MV-4-11 (cell line): ENCODE measurements at regions not wholly inside any gene's neighbourhood (a gene's known extent, or its start where the extent isn't known, plus 50 kb on each side); places are given as distances from the start of the nearest gene placed in this dataset.
"Not testable (repeated sequence)": the region's sequence is repeated elsewhere in the genome, so short reads cannot be mapped to it uniquely, and the experiment has no call there.

Source experiments
- DNase-seq: peaks from one replicate; lab custom pipeline; 2025; lab: John Stamatoyannopoulos, UW

DNA sequence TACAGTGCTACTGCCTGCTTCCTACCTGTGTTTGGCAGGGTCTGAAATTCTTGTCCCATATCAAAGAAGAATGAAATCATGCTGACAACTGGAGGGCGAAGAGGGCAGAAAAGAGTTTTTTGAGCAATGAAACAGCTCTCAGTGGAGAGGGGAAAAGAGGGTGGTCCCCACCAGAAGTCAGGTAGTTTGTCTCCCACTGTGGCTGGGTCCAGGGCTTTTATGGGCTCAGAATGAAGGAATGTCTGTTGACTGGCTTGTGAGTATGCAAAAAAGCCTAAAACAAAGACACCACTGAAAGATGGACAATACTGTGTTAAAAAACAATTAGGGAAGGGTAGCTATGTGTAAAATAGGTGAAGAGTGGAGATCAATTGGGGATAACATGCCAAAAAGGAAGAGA, 115.0 kb downstream of the ADAM29 start:
- no peak for DNase-seq

- DNase-seq = no peak
Measured at GRCh38 chr4:175034007-175034406, 115.8 kb downstream of the ADAM29 start.

DNA sequence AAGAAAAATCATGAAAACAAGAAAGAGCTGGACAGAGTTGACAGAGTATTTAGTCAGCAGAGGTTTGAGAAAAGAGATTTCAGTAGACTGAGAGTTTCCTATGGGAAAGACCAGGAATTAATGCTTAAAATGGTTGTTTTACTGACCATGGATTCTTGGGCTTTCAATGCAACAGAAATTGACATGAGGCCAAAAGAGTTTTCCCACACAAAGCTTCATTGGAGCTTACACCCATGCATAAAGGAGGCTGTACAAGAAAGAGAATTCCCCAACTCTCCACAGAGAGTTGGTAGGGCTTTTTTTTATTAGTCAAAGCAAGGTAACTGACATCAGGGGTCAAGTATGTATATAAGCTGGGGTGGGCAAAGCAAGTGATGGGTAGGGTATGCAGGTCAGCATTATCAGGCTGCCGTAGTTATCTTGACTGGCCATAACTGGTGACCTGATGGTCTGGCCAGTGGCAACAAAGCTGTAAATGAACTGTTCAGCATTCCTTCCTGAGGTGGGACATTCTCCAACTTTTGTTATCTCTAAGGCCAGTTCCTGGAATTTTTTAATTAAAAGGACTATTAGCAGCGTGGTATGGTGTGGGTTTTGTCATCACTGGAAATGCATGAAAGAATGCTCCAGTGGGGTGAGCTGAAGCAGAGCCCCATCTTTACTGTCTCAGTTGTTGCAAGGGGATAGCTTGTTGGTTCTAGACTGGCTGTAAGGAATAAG, 117.0 kb downstream of the ADAM29 start:
- DNase-seq = no peak

GRCh38 chr4:175035905-175036304, 117.7 kb downstream of the ADAM29 start:
- no peak for DNase-seq

- DNase-seq = no peak
Measured at GRCh38 chr4:175048111-175048784, 130.1 kb downstream of the ADAM29 start.

DNA sequence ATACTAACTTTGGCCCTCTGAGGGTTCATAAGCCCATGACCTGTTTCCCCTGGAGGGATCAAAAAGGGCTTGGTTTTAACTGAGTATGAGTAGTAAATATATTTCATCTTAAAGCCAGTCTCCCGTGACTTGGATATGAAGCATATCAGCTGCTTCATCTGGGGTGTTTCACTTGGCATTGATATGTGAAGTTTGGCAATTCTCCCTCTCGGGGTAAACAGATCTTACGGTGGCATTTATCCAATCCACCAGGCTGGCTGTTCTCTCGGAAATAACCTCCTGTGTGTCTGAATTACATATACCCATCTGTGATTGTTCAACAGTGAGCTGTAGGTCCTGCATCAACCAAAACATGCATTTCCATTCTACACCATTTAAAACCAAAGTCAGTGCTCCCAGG, 130.7 kb downstream of the ADAM29 start:
- no peak for DNase-seq

DNA sequence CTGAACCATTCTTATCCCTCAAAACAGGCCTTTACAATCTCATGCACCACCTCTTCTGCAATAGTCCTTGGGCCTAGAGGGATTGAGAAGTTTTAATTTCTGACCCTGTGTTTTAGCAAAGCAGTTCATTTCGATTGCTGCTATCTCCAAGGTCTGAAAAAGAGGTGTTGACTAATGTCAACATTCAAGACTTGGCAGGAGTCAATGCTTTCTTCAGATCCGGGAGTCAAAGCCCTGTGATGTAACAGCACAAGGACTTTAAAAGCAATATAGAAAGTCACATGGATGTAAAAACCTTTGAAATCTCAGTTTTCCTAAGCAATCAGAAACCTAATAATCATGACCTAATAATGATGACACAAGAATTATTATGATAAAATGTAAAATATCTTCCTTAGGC, 133.8 kb downstream of the ADAM29 start:
- DNase-seq = no peak

DNA sequence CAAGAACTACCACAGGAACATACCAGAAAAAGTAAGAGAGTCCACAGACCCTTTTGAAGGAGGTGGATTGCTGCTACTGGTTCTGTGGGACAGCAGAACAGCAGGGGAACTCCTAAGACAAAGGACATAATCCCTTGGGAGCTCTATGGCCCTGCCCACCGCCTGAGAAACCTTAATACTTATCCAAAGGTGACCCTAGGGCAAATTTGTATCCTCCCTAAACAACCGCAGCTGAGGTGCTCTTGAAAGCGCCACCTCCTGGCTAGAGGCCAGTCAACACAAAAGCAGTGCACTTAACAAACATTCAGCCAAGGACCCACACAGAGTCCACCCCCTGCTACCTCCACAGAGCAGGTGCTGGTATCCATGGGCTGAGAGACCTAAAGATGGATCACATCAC, 136.8 kb downstream of the ADAM29 start:
- DNase-seq = no peak

DNA sequence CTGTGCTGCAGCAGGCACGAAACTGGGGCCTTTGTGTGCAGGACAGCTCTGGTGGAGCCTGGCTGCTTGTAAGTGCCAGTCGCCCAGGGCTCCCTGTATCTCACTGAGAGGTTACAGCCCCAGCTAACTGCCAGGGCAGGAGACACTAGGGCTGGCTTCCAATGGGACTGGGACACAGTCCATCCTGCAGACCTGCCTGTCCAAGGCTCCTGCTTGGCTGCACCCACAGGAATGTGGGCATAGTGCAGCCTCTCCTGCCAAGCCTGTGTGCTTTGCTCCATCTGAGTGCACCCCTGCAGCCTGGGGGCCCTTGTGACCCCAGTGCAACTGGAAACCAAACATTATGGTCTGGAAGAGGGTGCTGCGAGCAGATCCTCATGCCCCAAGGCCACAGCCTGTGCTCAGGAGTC, 144.0 kb downstream of the ADAM29 start:
- no peak for DNase-seq

DNA sequence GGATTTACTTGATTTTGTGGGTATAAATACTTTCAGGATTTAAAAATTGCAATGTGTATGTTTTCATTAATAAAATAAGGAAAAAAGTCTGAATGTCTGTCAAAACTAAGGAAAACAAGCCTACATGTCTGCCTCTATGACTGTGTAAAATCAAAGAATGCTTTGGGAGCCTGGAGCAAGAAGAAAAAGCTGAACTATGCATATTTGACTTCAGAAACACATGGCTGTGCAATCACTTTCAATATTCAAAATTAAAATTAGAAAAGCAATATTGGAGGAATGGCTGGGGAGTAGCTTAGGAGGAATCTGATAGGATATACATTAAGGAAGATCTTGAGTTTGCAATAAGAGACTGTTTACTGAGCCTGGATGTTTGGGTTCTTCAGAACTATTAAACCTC, 147.1 kb downstream of the ADAM29 start:
- no peak for DNase-seq

GRCh38 chr4:175066923-175067627, 148.9 kb downstream of the ADAM29 start:
- peak; percentile 15 for DNase-seq

DNA sequence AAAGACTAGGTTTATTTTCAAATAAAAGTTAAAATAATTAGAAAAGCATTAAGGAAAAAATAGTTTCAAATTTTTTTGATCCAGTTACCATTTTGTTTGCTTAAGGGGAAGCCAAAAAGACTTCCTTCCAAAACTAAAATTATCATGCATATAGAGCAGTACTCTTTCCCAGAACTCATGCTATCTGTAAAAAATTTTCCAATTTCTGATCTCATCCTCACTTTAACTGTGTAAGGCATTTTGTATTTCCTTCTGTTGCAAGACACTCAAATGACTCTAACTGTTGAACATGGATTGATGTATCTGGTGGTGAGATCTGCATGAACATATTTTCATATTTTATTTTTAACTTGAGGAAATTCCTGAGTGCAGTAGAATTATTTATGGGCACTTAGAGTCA, 150.1 kb downstream of the ADAM29 start:
- DNase-seq = no peak

- no peak for DNase-seq
Measured at GRCh38 chr4:175070444-175070843, 152.3 kb downstream of the ADAM29 start.

DNA sequence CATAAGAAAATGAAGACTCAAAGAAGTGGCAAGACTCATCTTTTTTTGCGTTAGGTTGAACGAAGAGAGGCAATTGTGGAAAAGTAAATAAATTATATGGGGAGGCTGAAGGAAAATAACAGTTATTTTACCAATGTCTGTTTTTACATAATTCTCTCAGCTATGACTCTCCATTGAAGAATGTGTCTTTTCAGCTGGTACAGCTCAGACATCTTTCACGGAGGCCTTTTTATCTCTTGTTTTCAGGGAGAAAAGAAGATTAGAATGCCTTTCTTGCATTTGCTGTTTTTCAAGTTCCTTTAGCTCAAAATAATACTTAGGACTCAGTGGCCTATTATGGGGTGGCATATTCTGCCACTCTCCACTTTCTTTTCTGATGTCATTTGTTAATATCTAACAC, 153.0 kb downstream of the ADAM29 start:
- no peak for DNase-seq

- no peak for DNase-seq
Measured at GRCh38 chr4:175087145-175087544, 169.0 kb downstream of the ADAM29 start.

DNA sequence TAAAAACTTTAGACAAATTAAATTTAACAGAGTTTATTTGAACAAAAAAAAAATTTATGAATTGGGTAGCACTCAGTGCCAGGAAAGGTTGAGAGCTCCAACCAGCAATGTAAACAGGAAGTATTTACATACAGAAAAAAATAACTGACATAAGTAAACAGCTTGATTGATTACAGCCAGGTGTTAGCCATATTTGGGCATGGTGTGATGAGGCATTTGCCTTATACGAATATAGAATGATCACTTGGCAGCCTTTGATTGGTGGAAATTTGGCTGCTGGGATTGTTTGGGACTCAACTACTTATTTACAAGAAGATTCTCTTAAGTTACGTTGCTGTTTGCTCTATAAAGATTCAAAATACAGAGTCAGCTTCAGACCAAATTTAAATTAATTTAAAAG, 172.0 kb downstream of the ADAM29 start:
- DNase-seq = no peak

GRCh38 chr4:175091649-175092048, 173.5 kb downstream of the ADAM29 start:
- DNase-seq = no peak

DNA sequence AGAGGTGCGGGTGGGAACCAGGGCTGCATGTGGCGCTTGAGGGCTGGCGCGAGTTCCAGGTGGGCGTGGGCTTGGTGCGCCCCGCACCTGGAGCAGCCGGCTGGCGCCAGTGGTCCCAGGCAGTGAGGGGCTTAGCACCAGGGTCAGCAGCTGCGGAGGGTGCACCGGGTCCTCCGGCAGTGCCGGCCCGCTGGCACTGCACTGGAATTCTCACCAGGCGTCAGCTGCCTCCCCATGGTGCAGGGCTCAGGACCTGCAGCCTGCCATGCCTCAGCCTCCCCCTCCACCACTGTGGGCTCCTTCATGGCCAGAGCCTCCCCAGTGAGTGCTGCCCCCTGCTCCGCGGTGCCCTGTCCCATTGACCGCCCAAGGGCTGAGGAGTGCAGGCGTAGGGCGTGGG, 174.0 kb downstream of the ADAM29 start:
- no peak for DNase-seq

DNA sequence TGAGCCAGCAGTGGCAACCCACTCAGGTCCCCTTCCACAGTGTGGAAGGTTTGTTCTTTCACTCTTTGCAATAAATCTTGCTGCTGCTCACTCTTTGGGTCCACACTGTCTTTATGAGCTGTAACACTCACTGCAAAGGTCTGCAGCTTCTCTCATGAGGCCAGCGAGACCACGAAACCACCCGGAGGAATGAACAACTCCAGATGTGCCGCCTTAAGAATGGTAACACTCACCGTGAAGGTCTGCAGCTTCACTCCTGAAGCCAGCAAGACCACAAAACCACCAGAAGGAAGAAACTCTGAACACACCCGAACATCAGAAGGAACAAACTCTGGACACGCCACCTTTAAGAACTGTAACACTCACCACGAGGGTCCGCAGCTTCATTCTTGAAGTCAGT, 174.9 kb downstream of the ADAM29 start:
- DNase-seq = not testable (repeated sequence)

DNA sequence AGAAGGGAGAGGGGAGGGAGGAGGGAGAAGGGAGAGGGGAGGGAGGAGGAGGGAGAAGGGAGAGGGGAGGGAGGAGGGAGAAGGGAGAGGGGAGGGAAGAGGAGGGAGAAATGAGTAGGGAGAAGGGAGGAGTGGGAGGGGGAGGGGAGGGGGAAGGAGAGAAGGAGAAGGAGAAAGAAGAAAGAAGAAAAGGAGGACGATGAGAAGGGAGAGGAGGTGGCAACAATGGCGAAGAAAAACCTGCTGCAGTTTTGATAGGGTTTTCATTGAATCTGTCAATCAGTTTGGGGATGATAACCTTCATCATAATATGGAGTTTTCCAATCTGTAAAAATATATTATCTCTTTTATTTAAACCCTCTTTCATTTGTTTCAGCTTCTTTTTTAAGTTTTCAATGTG, 185.2 kb downstream of the ADAM29 start:
- no peak for DNase-seq

DNA sequence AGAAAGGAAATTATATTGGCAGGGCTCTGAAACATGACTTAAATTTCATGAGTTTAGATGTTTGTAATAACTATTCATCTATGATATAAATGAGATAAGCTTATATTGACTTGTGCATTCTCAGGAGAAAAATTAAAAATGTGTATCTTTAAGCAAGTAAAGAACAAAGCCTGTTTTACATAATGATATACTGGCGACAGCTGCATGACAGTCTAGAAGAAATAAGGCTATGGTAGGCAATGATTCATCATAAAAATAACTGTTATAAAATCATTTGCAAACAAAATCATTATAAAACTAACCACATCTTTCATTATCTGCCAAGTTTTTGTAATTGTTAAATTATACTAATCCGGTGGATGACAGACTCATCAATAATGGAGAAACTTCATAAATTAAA, 188.1 kb downstream of the ADAM29 start:
- no peak for DNase-seq

GRCh38 chr4:175109933-175110332, 191.8 kb downstream of the ADAM29 start:
- DNase-seq = no peak

DNA sequence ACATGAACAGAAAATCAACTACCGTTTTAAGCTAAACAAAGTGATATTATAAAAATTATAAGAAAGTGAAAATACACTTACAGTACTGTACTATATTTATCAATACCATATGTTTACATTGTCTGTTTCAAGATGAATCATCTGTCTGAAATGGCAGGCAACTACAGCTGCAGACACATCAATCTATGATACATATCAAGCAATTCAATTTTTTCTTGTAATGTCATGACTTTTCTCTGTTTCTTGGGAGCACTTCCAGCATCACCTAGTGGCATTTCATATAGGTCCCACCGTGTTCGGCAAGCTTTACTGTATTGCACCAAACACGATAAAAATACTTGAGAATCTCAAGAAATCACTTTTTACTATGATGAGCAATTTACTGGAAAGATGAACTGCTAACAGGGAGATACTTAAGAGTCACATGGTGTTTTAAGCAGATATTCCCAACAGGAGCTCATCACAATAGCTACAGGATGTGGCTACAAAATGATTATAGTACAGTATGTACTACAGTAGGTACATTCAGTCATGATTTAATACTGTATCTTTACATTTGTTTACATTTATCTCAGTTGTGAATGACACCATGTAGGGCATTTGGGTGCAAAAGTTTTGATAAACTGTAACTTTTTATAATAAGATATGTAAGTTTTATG, 207.4 kb downstream of the ADAM29 start:
- no peak for DNase-seq
